HCT116 (cell line): ENCODE measurements at regions not wholly inside any gene's neighbourhood (a gene's known extent, or its start where the extent isn't known, plus 50 kb on each side); places are given as distances from the start of the nearest gene placed in this dataset.

Experiments used
- ATAC-seq: fragments of 200-7000 bp; cut with Tn5 transposase; 2 replicates; pipeline ENCODE4 v1.9.1; 2020; ENCODE audit warnings: mild to moderate bottlenecking, moderate library complexity
- BruUV-seq: library from RNA; stranded (reverse); fragments of 400-500 nt; replicated peaks from 2 replicates; lab custom pipeline; 2021; lab: Mats Ljungman, UMichigan
- CTCF ChIA-PET: fragments of 300-600 bp; sonication (Branson Sonifier 250); formaldehyde crosslinking; loops from one replicate; lab custom pipeline; 2021; ENCODE audit warnings: antibody characterized with exemption; lab: Charles Lee
- POLR2A ChIA-PET: fragments of 300-600, 350-600 bp; sonication (Branson Sonifier 250); formaldehyde crosslinking; loops from one replicate; lab custom pipeline; 2021; ENCODE audit warnings: antibody characterized with exemption; lab: Charles Lee
- RAD21 ChIA-PET, 2 experiments: fragments of 300-600 bp; sonication (Branson Sonifier 250); formaldehyde crosslinking; loops; one replicate each; lab custom pipeline; 2023; ENCODE audit warnings: low total read pairs in 2 of 2; ENCODE audit not compliant: uncharacterized antibody in 2 of 2, unreplicated experiment in 2 of 2, low non-redundant PET in 1 of 2; lab: Charles Lee
- DNase-seq: peaks from one replicate; pipeline ENCODE4 v3.0.0-alpha.2; 2010; ENCODE audit warnings: low read depth, low spot score
- H2AFZ ChIP-seq: fragments of 200-600 bp; shearing (Covaris generic), sonication (generic); 2 replicates; pipeline ENCODE4 v1.6.1; 2017; ENCODE audit warnings: low read depth, mixed run types, mixed read lengths, antibody characterized with exemption, low read length; ENCODE audit not compliant: poor library complexity, severe bottlenecking
- H3K27ac ChIP-seq: 2 replicates; pipeline ENCODE4 v1.5.1; 2012; ENCODE audit warnings: low read depth, low read length
- H3K27me3 ChIP-seq: fragments of 200-600 bp; sonication (generic); 2 replicates; pipeline ENCODE4 v1.6.1; 2016; ENCODE audit warnings: mixed run types, low read length, mixed read lengths; ENCODE audit not compliant: insufficient read depth
- H3K36me3 ChIP-seq, 2 experiments: fragments of 200-500 bp in 1 of 2; fragments of 200-600 bp in 1 of 2; sonication (Bioruptor generic) in 1 of 2; sonication (generic) in 1 of 2; 2 replicates each; pipeline versions ENCODE4 v1.5.1 to v1.6.1; 2014 to 2016; ENCODE audit warnings: low read length in 2 of 2, inconsistent platforms in 1 of 2, mixed read lengths in 1 of 2, mixed run types in 1 of 2; ENCODE audit not compliant: insufficient read depth in 2 of 2, control insufficient read depth in 1 of 2
- H3K4me1 ChIP-seq, 2 experiments: fragments of 200-600 bp in 1 of 2; sonication (generic) in 1 of 2; 2 replicates each; pipeline versions ENCODE4 v1.5.1 to v1.6.1; 2012 to 2017; ENCODE audit warnings: low read length in 2 of 2, inconsistent platforms in 1 of 2, mild to moderate bottlenecking in 1 of 2, mixed read lengths in 1 of 2, mixed run types in 1 of 2, moderate library complexity in 1 of 2; ENCODE audit not compliant: insufficient read depth in 2 of 2, control insufficient read depth in 1 of 2
- H3K4me2 ChIP-seq: fragments of 200-600 bp; sonication (generic); 2 replicates; pipeline ENCODE4 v1.6.1; 2017; ENCODE audit warnings: mixed run types, low read length, mixed read lengths
- H3K4me3 ChIP-seq, 2 experiments: fragments of 200-600 bp in 1 of 2; sonication (generic) in 1 of 2; replicated peaks in 1 of 2; 2 replicates each; pipeline ENCODE4 v1.5.1; 2011 to 2016; ENCODE audit warnings: low read length in 2 of 2, control low read depth in 1 of 2, low read depth in 1 of 2, mild to moderate bottlenecking in 1 of 2, mixed read lengths in 1 of 2, mixed run types in 1 of 2
- H3K79me2 ChIP-seq: fragments of 200-600 bp; sonication (generic); 2 replicates; pipeline ENCODE4 v1.6.1; 2017; ENCODE audit warnings: mild to moderate bottlenecking, mixed run types, low read length, moderate library complexity, mixed read lengths; ENCODE audit not compliant: insufficient read depth
- H3K9ac ChIP-seq: fragments of 200-600 bp; sonication (generic); 2 replicates; pipeline ENCODE4 v1.6.1; 2016; ENCODE audit warnings: low read length, mixed read lengths
- H3K9me2 ChIP-seq: fragments of 200-600 bp; sonication (generic), shearing (Covaris generic); 2 replicates; pipeline ENCODE4 v1.6.1; 2017; ENCODE audit warnings: mixed run types, mild to moderate bottlenecking, moderate library complexity; ENCODE audit not compliant: insufficient read depth
- H3K9me3 ChIP-seq, 2 experiments: fragments of 200-500 bp in 1 of 2; fragments of 200-600 bp in 1 of 2; sonication (Bioruptor generic) in 1 of 2; sonication (generic) in 1 of 2; 2 replicates each; pipeline ENCODE4 v1.6.1; 2014 to 2017; ENCODE audit warnings: low read length in 2 of 2, mixed read lengths in 2 of 2, inconsistent platforms in 1 of 2, low read depth in 1 of 2, mild to moderate bottlenecking in 1 of 2, mixed run types in 1 of 2, moderate library complexity in 1 of 2; ENCODE audit not compliant: control insufficient read depth in 1 of 2, insufficient read depth in 1 of 2
- H4K20me1 ChIP-seq: fragments of 200-600 bp; sonication (generic), shearing (Covaris generic); 2 replicates; pipeline ENCODE4 v1.6.1; 2017; ENCODE audit warnings: mixed run types, mild to moderate bottlenecking, moderate library complexity; ENCODE audit not compliant: insufficient read depth
- CEBPB ChIP-seq: IDR thresholded peaks from 2 replicates; pipeline ENCODE4 v1.6.1; 2012; ENCODE audit warnings: low read depth
- EZH2 ChIP-seq: fragments of 200-600 bp; sonication (generic); IDR thresholded peaks from 2 replicates; pipeline ENCODE4 v1.6.1; 2017; ENCODE audit warnings: antibody characterized with exemption, mixed run types
- EZH2phosphoT487 ChIP-seq: fragments of 200-600 bp; IDR thresholded peaks from 2 replicates; pipeline ENCODE4 v1.6.1; 2018; ENCODE audit warnings: antibody characterized with exemption, borderline replicate concordance
- POLR2A ChIP-seq: IDR thresholded peaks from 2 replicates; pipeline ENCODE4 v1.7.0; 2011; ENCODE audit warnings: borderline replicate concordance; ENCODE audit not compliant: insufficient read depth, insufficient read length; ENCODE audit errors: extremely low read depth
- POLR2AphosphoS5 ChIP-seq: IDR thresholded peaks from 2 replicates; pipeline ENCODE4 v1.6.1; 2011; ENCODE audit warnings: mild to moderate bottlenecking, low read depth, low read length, moderate library complexity
- TCF7L2 ChIP-seq: IDR thresholded peaks from 2 replicates; pipeline ENCODE4 v1.7.0; 2011; ENCODE audit warnings: borderline replicate concordance, inconsistent platforms; ENCODE audit not compliant: insufficient read depth, insufficient read length; ENCODE audit errors: extremely low read depth
- YY1 ChIP-seq: IDR thresholded peaks from 2 replicates; pipeline ENCODE4 v1.6.1; 2011; ENCODE audit warnings: low read length, low read depth, moderate library complexity, mild to moderate bottlenecking; ENCODE audit not compliant: insufficient replicate concordance; ENCODE audit errors: extremely low read depth
- ZBTB33 ChIP-seq: IDR thresholded peaks from 2 replicates; pipeline ENCODE4 v1.6.1; 2011; ENCODE audit warnings: mild to moderate bottlenecking, low read length, moderate library complexity; ENCODE audit not compliant: insufficient replicate concordance; ENCODE audit errors: extremely low read depth
- ZFX ChIP-seq: fragments of 450-650 bp; IDR thresholded peaks from 2 replicates; pipeline ENCODE4 v1.6.1; 2017
- ZNF274 ChIP-seq: fragments of 200-500 bp; sonication (Bioruptor generic); IDR thresholded peaks from 2 replicates; pipeline ENCODE4 v1.6.1; 2014; ENCODE audit warnings: mild to moderate bottlenecking, low read depth, low read length, inconsistent platforms
- intact Hi-C: fragments of 100-400 bp; cut with micrococcal nuclease; formaldehyde crosslinking; loops from 2 replicates; pipeline ENCODE4 v1.10.0; 2022
- TF ChIP-seq, protein P1 (sequence below): IDR thresholded peaks from 2 replicates; pipeline ENCODE4 v1.6.1; 2012
- TF ChIP-seq, protein P2 (sequence below): IDR thresholded peaks from 2 replicates; pipeline ENCODE4 v1.6.1; 2012

GRCh38 chrX:94932278-94932965 lies 1258.4 kb downstream of the FAM133A start:
- Histone ChIP-seq H3K9ac (no peak overlapping the region), H3K4me1 (no peaks in the 10 kb centered on the region), H3K27me3 (no peaks in the 10 kb centered on the region), H3K79me2 (no peaks in the 10 kb centered on the region), H2AFZ (no peak overlapping the region), H3K9me2 (no peaks in the 10 kb centered on the region), H4K20me1 (no peaks in the 10 kb centered on the region), H3K4me2 (no peak overlapping the region), H3K27ac (no peak overlapping the region), H3K36me3 (no peaks in the 10 kb centered on the region), H3K9me3 (no peaks in the 10 kb centered on the region), H3K4me3 (no peak overlapping the region)
- ChIA-PET POLR2A (no interaction called here), CTCF (no interaction called here), RAD21 (no interaction called here)
- intact Hi-C loops = no loop called here
- no TSS peak for BruUV-seq
- TF ChIP-seq YY1 (no peak), POLR2A (no peak), EZH2phosphoT487 (no peak), ZFX (no peak), ZNF274 (no peak), CEBPB (no peak), EZH2 (no peak), TCF7L2 (no peak), POLR2AphosphoS5 (no peak), ZBTB33 (no peak)
- TF ChIP-seq, protein P1, sequence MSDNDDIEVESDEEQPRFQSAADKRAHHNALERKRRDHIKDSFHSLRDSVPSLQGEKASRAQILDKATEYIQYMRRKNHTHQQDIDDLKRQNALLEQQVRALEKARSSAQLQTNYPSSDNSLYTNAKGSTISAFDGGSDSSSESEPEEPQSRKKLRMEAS = no peak
- TF ChIP-seq, protein P2, sequence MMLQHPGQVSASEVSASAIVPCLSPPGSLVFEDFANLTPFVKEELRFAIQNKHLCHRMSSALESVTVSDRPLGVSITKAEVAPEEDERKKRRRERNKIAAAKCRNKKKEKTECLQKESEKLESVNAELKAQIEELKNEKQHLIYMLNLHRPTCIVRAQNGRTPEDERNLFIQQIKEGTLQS = no peak
- DNase-seq = no peak
- ATAC-seq = no peak
